Glutamatergic neuron (in vitro differentiated cells): ENCODE measurements at regions not wholly inside any gene's neighbourhood (a gene's known extent, or its start where the extent isn't known, plus 50 kb on each side); places are given as distances from the start of the nearest gene placed in this dataset.

Experiments used
- DNase-seq: peaks from one replicate; pipeline ENCODE4 v3.0.0; 2022
- H3K27ac Mint-ChIP-seq: one replicate; pipeline ENCODE4 v1.8.0; 2020; ENCODE audit warnings: mild to moderate bottlenecking, mixed read lengths, inconsistent platforms; ENCODE audit not compliant: unreplicated experiment
- H3K27me3 Mint-ChIP-seq: one replicate; pipeline ENCODE4 v1.8.0; 2020; ENCODE audit warnings: mild to moderate bottlenecking, moderate library complexity, mixed read lengths, inconsistent platforms; ENCODE audit not compliant: unreplicated experiment
- H3K36me3 Mint-ChIP-seq: one replicate; pipeline ENCODE4 v1.8.0; 2020; ENCODE audit warnings: mild to moderate bottlenecking, mixed read lengths, inconsistent platforms; ENCODE audit not compliant: unreplicated experiment
- H3K4me1 Mint-ChIP-seq: one replicate; pipeline ENCODE4 v1.8.0; 2020; ENCODE audit warnings: mild to moderate bottlenecking, low read depth, mixed read lengths, inconsistent platforms; ENCODE audit not compliant: unreplicated experiment
- H3K4me3 Mint-ChIP-seq: one replicate; pipeline ENCODE4 v1.8.0; 2020; ENCODE audit warnings: mild to moderate bottlenecking, mixed read lengths, inconsistent platforms; ENCODE audit not compliant: unreplicated experiment
- H3K9me3 Mint-ChIP-seq: one replicate; pipeline ENCODE4 v1.8.0; 2020; ENCODE audit warnings: mild to moderate bottlenecking, moderate library complexity, mixed read lengths, inconsistent platforms; ENCODE audit not compliant: unreplicated experiment
- TF ChIP-seq, protein P1 (sequence below): fragments of 200-600 bp; sonication (generic); IDR thresholded peaks from one replicate; pipeline ENCODE4 v1.5.0; 2021; ENCODE audit not compliant: partially characterized antibody, unreplicated experiment

GRCh38 chr3:157660847-157661246 is 157.6 kb upstream of the VEPH1 start:
- TF ChIP-seq, protein P1, sequence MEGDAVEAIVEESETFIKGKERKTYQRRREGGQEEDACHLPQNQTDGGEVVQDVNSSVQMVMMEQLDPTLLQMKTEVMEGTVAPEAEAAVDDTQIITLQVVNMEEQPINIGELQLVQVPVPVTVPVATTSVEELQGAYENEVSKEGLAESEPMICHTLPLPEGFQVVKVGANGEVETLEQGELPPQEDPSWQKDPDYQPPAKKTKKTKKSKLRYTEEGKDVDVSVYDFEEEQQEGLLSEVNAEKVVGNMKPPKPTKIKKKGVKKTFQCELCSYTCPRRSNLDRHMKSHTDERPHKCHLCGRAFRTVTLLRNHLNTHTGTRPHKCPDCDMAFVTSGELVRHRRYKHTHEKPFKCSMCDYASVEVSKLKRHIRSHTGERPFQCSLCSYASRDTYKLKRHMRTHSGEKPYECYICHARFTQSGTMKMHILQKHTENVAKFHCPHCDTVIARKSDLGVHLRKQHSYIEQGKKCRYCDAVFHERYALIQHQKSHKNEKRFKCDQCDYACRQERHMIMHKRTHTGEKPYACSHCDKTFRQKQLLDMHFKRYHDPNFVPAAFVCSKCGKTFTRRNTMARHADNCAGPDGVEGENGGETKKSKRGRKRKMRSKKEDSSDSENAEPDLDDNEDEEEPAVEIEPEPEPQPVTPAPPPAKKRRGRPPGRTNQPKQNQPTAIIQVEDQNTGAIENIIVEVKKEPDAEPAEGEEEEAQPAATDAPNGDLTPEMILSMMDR, result no peak
- peaks cover 2% of the 10 kb centered on the region for H3K27me3 Mint-ChIP-seq
- H3K4me3 Mint-ChIP-seq, result no peak overlapping the region
- DNase-seq, result no peak
- no peaks in the 10 kb centered on the region for H3K9me3 Mint-ChIP-seq
- no peaks in the 10 kb centered on the region for H3K4me1 Mint-ChIP-seq
- H3K36me3 Mint-ChIP-seq, result peaks cover 3% of the 10 kb centered on the region
- H3K27ac Mint-ChIP-seq, result no peak overlapping the region

GRCh38 chr3:157652366-157652765 is 149.2 kb upstream of the VEPH1 start:
- no peak overlapping the region for H3K27ac Mint-ChIP-seq
- TF ChIP-seq, protein P1, result no peak
- H3K4me3 Mint-ChIP-seq, result no peak overlapping the region
- no peaks in the 10 kb centered on the region for H3K4me1 Mint-ChIP-seq
- H3K9me3 Mint-ChIP-seq, result no peaks in the 10 kb centered on the region
- H3K27me3 Mint-ChIP-seq, result peaks cover 4% of the 10 kb centered on the region
- peaks cover 5% of the 10 kb centered on the region for H3K36me3 Mint-ChIP-seq
- DNase-seq, result no peak

DNA sequence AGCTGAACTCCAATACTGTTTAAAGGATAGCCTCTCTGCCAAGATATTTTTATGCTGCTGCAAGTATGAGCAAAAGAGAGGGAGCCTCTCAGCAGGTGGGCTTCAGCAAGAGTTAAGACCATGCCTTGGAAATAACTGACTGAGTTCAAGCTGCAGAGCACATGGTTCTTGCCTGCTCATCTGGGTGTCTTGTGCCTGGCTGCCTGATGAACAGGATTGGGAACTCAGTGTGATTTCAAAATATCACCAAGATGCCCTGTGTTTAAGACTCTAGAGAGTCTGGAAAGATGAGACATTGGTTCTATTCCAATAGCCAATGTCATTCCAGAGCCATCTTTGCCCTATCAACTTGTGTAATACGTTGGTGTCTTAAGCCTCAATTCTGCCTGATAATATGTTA is 147.5 kb upstream of the VEPH1 start:
- Mint-ChIP-seq H3K27me3 (peaks cover 4% of the 10 kb centered on the region), H3K36me3 (peaks cover under 1% of the 10 kb centered on the region)
- no peak for DNase-seq

GRCh38 chr3:157650172-157650571 is 147.0 kb upstream of the VEPH1 start:
- no peak overlapping the region for H3K27ac Mint-ChIP-seq

More for the DNA sequence above, 147.5 kb upstream of the VEPH1 start:
- H3K9me3 Mint-ChIP-seq, result no peaks in the 10 kb centered on the region
- no peak overlapping the region for H3K27ac Mint-ChIP-seq
- TF ChIP-seq, protein P1, result no peak
- H3K4me1 Mint-ChIP-seq, result no peaks in the 10 kb centered on the region
- H3K4me3 Mint-ChIP-seq, result no peak overlapping the region

GRCh38 chr3:157649511-157649910 is 146.3 kb upstream of the VEPH1 start:
- no peaks in the 10 kb centered on the region for H3K4me1 Mint-ChIP-seq
- H3K27ac Mint-ChIP-seq, result no peak overlapping the region
- no peak for DNase-seq
- TF ChIP-seq, protein P1, result no peak
- no peaks in the 10 kb centered on the region for H3K9me3 Mint-ChIP-seq
- no peaks in the 10 kb centered on the region for H3K36me3 Mint-ChIP-seq
- H3K27me3 Mint-ChIP-seq, result peaks cover 4% of the 10 kb centered on the region
- H3K4me3 Mint-ChIP-seq, result no peak overlapping the region

More at GRCh38 chr3:157650172-157650571, 147.0 kb upstream of the VEPH1 start:
- DNase-seq, result no peak
- H3K9me3 Mint-ChIP-seq, result no peaks in the 10 kb centered on the region
- H3K4me3 Mint-ChIP-seq, result no peak overlapping the region
- TF ChIP-seq, protein P1, result no peak
- H3K4me1 Mint-ChIP-seq, result no peaks in the 10 kb centered on the region
- peaks cover 4% of the 10 kb centered on the region for H3K27me3 Mint-ChIP-seq
- no peaks in the 10 kb centered on the region for H3K36me3 Mint-ChIP-seq
